ENCODE measurements at regions not wholly inside any gene's neighbourhood (a gene's known extent, or its start where the extent isn't known, plus 50 kb on each side); places are given as distances from the start of the nearest gene placed in this dataset.

DNA sequence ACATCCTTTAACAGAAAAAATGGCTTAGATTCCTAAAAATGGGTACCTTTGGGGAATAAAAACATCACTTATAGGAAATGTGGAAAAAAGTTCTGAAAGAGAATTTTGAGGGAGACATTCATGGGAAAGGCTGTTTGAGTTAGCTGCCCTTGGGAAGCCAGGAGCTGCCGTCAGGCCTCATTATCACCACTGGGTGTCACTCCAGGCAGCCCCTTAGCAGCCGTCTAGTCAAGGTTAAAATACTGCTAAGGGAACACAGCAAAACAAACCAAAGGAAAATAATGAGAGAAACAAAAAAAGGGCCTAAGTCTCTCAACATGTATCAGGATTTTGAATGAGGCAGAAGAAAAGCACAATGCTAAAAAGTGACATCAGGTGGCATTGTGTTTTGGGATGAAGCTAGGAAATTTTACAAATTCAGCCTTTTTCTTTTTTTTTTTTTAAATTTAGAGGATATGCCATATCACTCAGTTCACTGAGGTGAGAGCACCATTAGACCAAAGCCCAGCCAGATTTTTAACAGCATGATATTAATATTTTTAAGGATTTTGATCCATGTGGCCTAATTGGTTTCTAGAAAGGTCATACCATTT lies 235.3 kb downstream of the GPAT3 start:
- intact Hi-C loops (cut with micrococcal nuclease; ENCODE audit: unreplicated experiment) = loop anchor here (2.0 to 10.0 kb wide), 4 partner anchors 126 to 731 kb away; no protein-coding TSS in a partner anchor
- H2AFZ ChIP-seq = no peak overlapping the region
- BruUV-seq (replicated peaks) = no TSS peak
- H3K9me3 ChIP-seq (ENCODE audit: insufficient read depth, low read depth) = no peaks in the 10 kb centered on the region
- TF ChIP-seq, protein P1, sequence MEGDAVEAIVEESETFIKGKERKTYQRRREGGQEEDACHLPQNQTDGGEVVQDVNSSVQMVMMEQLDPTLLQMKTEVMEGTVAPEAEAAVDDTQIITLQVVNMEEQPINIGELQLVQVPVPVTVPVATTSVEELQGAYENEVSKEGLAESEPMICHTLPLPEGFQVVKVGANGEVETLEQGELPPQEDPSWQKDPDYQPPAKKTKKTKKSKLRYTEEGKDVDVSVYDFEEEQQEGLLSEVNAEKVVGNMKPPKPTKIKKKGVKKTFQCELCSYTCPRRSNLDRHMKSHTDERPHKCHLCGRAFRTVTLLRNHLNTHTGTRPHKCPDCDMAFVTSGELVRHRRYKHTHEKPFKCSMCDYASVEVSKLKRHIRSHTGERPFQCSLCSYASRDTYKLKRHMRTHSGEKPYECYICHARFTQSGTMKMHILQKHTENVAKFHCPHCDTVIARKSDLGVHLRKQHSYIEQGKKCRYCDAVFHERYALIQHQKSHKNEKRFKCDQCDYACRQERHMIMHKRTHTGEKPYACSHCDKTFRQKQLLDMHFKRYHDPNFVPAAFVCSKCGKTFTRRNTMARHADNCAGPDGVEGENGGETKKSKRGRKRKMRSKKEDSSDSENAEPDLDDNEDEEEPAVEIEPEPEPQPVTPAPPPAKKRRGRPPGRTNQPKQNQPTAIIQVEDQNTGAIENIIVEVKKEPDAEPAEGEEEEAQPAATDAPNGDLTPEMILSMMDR (conservative IDR thresholded peaks at IDR 0.05) = peak; percentile 73
- TF ChIP-seq EZH2 (IDR thresholded peaks at IDR 0.05; ENCODE audit: low read depth) = no peak
- H3K4me2 ChIP-seq = no peak overlapping the region
- CTCF ChIA-PET = interaction anchor here (0.6 to 1.4 kb wide), 4 partner anchors 122 to 823 kb away, joined by 3 to 7 read pairs (median 5); no protein-coding TSS in a partner anchor
- H3K9me2 ChIP-seq (ENCODE audit: insufficient read depth) = no peaks in the 10 kb centered on the region
- H3K79me2 ChIP-seq (ENCODE audit: low read depth) = no peaks in the 10 kb centered on the region
- POLR2A ChIA-PET (ENCODE audit: unreplicated experiment) = no interaction called here
- H3K36me3 ChIP-seq (ENCODE audit: low read depth) = no peaks in the 10 kb centered on the region
- DNase-seq = peak in 1 of 2 experiments; percentile 51
- no peak overlapping the region for H3K27ac ChIP-seq
- H3K4me3 ChIP-seq = no peak overlapping the region
- no peaks in the 10 kb centered on the region for H4K20me1 ChIP-seq (ENCODE audit: insufficient read depth)
- no peaks in the 10 kb centered on the region for H3K4me1 ChIP-seq (replicated peaks; ENCODE audit: insufficient read depth)
- H3F3A ChIP-seq (ENCODE audit: insufficient read depth, low read depth) = no peaks in the 10 kb centered on the region
- H3K27me3 ChIP-seq (ENCODE audit: insufficient read depth, low read depth) = no peaks in the 10 kb centered on the region

DNA sequence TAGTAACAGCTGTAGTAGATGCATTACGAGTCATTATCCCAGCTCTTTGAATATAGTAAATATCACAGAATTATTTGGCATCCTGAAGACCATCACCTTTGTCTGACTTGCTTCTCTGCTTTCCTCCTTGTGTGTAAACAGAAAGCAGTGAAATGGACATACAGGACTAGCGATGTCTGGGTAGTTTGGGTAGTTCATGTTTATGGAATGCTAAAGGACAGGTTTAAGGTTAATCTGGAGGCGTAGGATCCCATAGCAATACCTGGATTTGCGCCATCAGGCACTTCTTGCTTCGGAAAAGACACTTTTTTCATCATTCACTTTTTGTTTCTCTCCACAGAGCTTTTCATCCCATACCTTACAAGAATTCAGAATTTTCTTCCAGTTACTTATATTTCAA lies 232.2 kb downstream of the GPAT3 start:
- POLR2A ChIA-PET (ENCODE audit: unreplicated experiment) = no interaction called here
- no peaks in the 10 kb centered on the region for H3K4me1 ChIP-seq (replicated peaks; ENCODE audit: insufficient read depth)
- H3K27me3 ChIP-seq (ENCODE audit: insufficient read depth, low read depth) = no peaks in the 10 kb centered on the region
- no peaks in the 10 kb centered on the region for H3K36me3 ChIP-seq (ENCODE audit: low read depth)
- H3F3A ChIP-seq (ENCODE audit: insufficient read depth, low read depth) = no peaks in the 10 kb centered on the region
- no peak overlapping the region for H3K27ac ChIP-seq
- no peak overlapping the region for H3K4me2 ChIP-seq
- no peaks in the 10 kb centered on the region for H3K9me3 ChIP-seq (ENCODE audit: insufficient read depth, low read depth)
- no peak for DNase-seq
- TF ChIP-seq, protein P1 (conservative IDR thresholded peaks at IDR 0.05) = no peak
- no peak for TF ChIP-seq EZH2 (IDR thresholded peaks at IDR 0.05; ENCODE audit: low read depth)
- CTCF ChIA-PET = no interaction called here
- no peak overlapping the region for H2AFZ ChIP-seq
- no peak overlapping the region for H3K4me3 ChIP-seq
- H3K79me2 ChIP-seq (ENCODE audit: low read depth) = no peaks in the 10 kb centered on the region
- no TSS peak for BruUV-seq (replicated peaks)
- no peaks in the 10 kb centered on the region for H4K20me1 ChIP-seq (ENCODE audit: insufficient read depth)
- intact Hi-C loops (cut with micrococcal nuclease; ENCODE audit: unreplicated experiment) = no loop called here
- no peaks in the 10 kb centered on the region for H3K9me2 ChIP-seq (ENCODE audit: insufficient read depth)

DNA sequence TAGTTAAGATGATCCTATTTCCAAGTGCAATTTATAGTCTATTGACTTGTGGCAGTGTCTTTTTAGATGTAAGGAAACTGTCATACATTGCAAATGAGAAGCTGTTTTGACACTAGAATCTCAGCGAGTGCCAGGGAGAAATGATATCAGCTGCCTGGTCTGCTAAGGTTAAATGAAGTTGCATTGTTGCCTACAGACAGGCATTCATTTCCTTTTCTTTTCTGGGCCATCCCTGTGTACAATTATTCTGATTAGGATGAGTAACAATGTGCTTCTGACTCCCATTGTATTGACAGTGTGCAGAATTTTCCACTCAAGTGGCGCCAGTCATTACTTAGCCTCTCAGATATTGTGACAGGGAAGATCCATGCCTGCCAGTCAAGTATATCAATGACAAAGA lies 231.2 kb downstream of the GPAT3 start:
- no TSS peak for BruUV-seq (replicated peaks)
- Histone ChIP-seq H3K36me3 (ENCODE audit: low read depth) (no peaks in the 10 kb centered on the region), H3F3A (ENCODE audit: insufficient read depth, low read depth) (no peaks in the 10 kb centered on the region), H3K9me2 (ENCODE audit: insufficient read depth) (no peaks in the 10 kb centered on the region), H3K27ac (no peak overlapping the region), H3K4me2 (no peak overlapping the region), H3K9me3 (ENCODE audit: insufficient read depth, low read depth) (no peaks in the 10 kb centered on the region), H3K27me3 (ENCODE audit: insufficient read depth, low read depth) (no peaks in the 10 kb centered on the region), H4K20me1 (ENCODE audit: insufficient read depth) (no peaks in the 10 kb centered on the region), H2AFZ (no peak overlapping the region), H3K4me1 (replicated peaks; ENCODE audit: insufficient read depth) (no peaks in the 10 kb centered on the region), H3K4me3 (no peak overlapping the region), H3K79me2 (ENCODE audit: low read depth) (no peaks in the 10 kb centered on the region)
- ChIA-PET CTCF (no interaction called here), POLR2A (ENCODE audit: unreplicated experiment) (no interaction called here)
- TF ChIP-seq, protein P1 (conservative IDR thresholded peaks at IDR 0.05) = no peak
- TF ChIP-seq EZH2 (IDR thresholded peaks at IDR 0.05; ENCODE audit: low read depth) = no peak
- intact Hi-C loops (cut with micrococcal nuclease; ENCODE audit: unreplicated experiment) = no loop called here
- DNase-seq = no peak
